ENCODE measurements at regions not wholly inside any gene's neighbourhood (a gene's known extent, or its start where the extent isn't known, plus 50 kb on each side); places are given as distances from the start of the nearest gene placed in this dataset.

GRCh38 chr7:11899247-11899646 is 67.2 kb upstream of the THSD7A start:
- H4K91ac ChIP-seq (ENCODE audit: insufficient read depth, low read depth, low read length) = no peak overlapping the region
- H3K27me3 ChIP-seq (ENCODE audit: control insufficient read depth, insufficient read depth, low read length) = no peaks in the 10 kb centered on the region
- H4K5ac ChIP-seq (ENCODE audit: low read depth, low read length) = no peak overlapping the region
- no peak overlapping the region for H3K14ac ChIP-seq (replicated peaks; ENCODE audit: low read depth, low read length)
- no peak overlapping the region for H2AFZ ChIP-seq (replicated peaks; ENCODE audit: low read length, poor library complexity)
- no peak for ATAC-seq (ENCODE audit: low read depth)
- H2BK20ac ChIP-seq (ENCODE audit: low read depth, low read length) = no peak overlapping the region
- DNase-seq = no peak
- H3K4ac ChIP-seq (ENCODE audit: low read depth, low read length) = no peak overlapping the region
- H3K4me2 ChIP-seq (ENCODE audit: low read depth, low read length) = no peak overlapping the region
- no peak overlapping the region for H2BK120ac ChIP-seq (ENCODE audit: low read depth, low read length)
- no peak overlapping the region for H3K4me3 ChIP-seq (ENCODE audit: insufficient read depth, low read depth, low read length)
- no peaks in the 10 kb centered on the region for H3K9me3 ChIP-seq (ENCODE audit: control insufficient read depth, insufficient read depth, low read length)
- no peaks in the 10 kb centered on the region for H3K9me1 ChIP-seq (ENCODE audit: insufficient read depth, low read length)
- intact Hi-C loops (cut with micrococcal nuclease) = no loop called here
- H2AK5ac ChIP-seq (ENCODE audit: low read depth, low read length) = no peak overlapping the region
- no peak overlapping the region for H3K18ac ChIP-seq (ENCODE audit: low read depth, low read length)
- H3K56ac ChIP-seq (ENCODE audit: extremely low read depth, insufficient read depth, low read length) = no peak overlapping the region
- no TSS peak for BruUV-seq (replicated peaks)
- dilution Hi-C loops (cut with HindIII; ENCODE audit: low sequenced_read_pairs, unreplicated experiment) = no loop called here
- no peak overlapping the region for H2AK9ac ChIP-seq (replicated peaks; ENCODE audit: low read depth, low read length, poor library complexity)
- no peaks in the 10 kb centered on the region for H3K79me1 ChIP-seq (ENCODE audit: low read depth in 1 of 2, low read length in 2 of 2)
- in situ Hi-C loops (cut with MboI; ENCODE audit: low sequenced_read_pairs) = no loop called here
- H3K4me1 ChIP-seq (ENCODE audit: control insufficient read depth, insufficient read depth, low read length) = no peaks in the 10 kb centered on the region
- ChIA-PET CTCF (no interaction called here), POLR2A (ENCODE audit: unreplicated experiment) (no interaction called here)
- no peaks in the 10 kb centered on the region for H4K20me1 ChIP-seq (ENCODE audit: insufficient read depth, low read length)
- H2BK15ac ChIP-seq (ENCODE audit: low read depth, low read length) = no peak overlapping the region
- no peak overlapping the region for H3K23ac ChIP-seq (ENCODE audit: low read depth, low read length)
- H3K27ac ChIP-seq (ENCODE audit: insufficient read depth, low read length) = no peak overlapping the region
- H3K36me3 ChIP-seq (ENCODE audit: control insufficient read depth, insufficient read depth, low read length) = no peaks in the 10 kb centered on the region
- TF ChIP-seq RFX5 (IDR thresholded peaks at IDR 0.05; ENCODE audit: low read depth, low read length) (no peak), MAFK (IDR thresholded peaks at IDR 0.05; ENCODE audit: low read depth, low read length) (no peak), RAD21 (IDR thresholded peaks at IDR 0.05; ENCODE audit: low read length) (no peak), SMC3 (IDR thresholded peaks at IDR 0.05; ENCODE audit: low read depth, low read length) (no peak), BHLHE40 (IDR thresholded peaks at IDR 0.05; ENCODE audit: low read depth, low read length) (no peak), POLR2A (IDR thresholded peaks at IDR 0.05; ENCODE audit: low read depth, low read length) (no peak), MXI1 (IDR thresholded peaks at IDR 0.05; ENCODE audit: borderline replicate concordance, low read depth, low read length) (no peak), ELK1 (IDR thresholded peaks at IDR 0.05; ENCODE audit: borderline replicate concordance, low read depth, low read length) (no peak)
- TF ChIP-seq, protein P1, sequence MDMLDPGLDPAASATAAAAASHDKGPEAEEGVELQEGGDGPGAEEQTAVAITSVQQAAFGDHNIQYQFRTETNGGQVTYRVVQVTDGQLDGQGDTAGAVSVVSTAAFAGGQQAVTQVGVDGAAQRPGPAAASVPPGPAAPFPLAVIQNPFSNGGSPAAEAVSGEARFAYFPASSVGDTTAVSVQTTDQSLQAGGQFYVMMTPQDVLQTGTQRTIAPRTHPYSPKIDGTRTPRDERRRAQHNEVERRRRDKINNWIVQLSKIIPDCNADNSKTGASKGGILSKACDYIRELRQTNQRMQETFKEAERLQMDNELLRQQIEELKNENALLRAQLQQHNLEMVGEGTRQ (IDR thresholded peaks at IDR 0.05; ENCODE audit: low read depth, low read length) = no peak
- no peak overlapping the region for H2BK5ac ChIP-seq (ENCODE audit: low read depth, low read length, poor library complexity, severe bottlenecking)
- no peak overlapping the region for H3K9ac ChIP-seq (ENCODE audit: low read depth, low read length)
- no peak overlapping the region for H4K8ac ChIP-seq (ENCODE audit: low read depth in 2 of 2, low read length in 2 of 2)
